Keratinocyte (primary cell): ENCODE measurements at regions not wholly inside any gene's neighbourhood (a gene's known extent, or its start where the extent isn't known, plus 50 kb on each side); places are given as distances from the start of the nearest gene placed in this dataset.

Experiments used
- CTCF ChIP-seq, 3 experiments: IDR thresholded peaks in 1 of 3; conservative IDR thresholded peaks in 1 of 3; optimal IDR thresholded peaks in 1 of 3; 2 replicates in 2 of 3; 3 replicates in 1 of 3; pipeline versions ENCODE3 to v1.5.1; 2011; ENCODE audit warnings: low read length in 3 of 3, mild to moderate bottlenecking in 3 of 3, moderate library complexity in 2 of 3, control low read depth in 1 of 3, inconsistent platforms in 1 of 3; ENCODE audit not compliant: insufficient read depth in 2 of 3; ENCODE audit errors: extremely low read depth in 1 of 3
- EZH2 ChIP-seq: IDR thresholded peaks from one replicate; pipeline ENCODE4 v1.6.1; 2012; ENCODE audit warnings: inconsistent platforms, mild to moderate bottlenecking, low read length, moderate library complexity

DNA sequence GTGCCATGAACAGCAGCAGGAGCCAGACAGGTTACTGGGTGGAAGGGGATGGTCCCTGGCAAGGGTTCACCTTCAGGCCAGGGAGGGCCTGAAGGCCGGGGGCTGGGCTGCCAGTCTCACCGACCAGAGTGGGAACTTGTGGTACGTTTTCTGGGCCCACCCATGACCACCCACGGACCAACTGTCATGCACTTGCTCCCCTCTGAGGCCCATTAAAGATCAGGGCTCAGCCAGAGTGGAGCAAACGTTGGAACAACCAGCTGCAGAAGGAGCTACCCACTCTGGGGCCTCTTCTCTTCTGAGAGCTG is 436.7 kb upstream of the PRMT6 start:
- TF ChIP-seq CTCF (optimal IDR thresholded peaks at IDR 0.05 in 1 of 3, IDR thresholded peaks at IDR 0.05 in 1 of 3, conservative IDR thresholded peaks at IDR 0.05 in 1 of 3; ENCODE audit: extremely low read depth in 1 of 3, insufficient read depth in 2 of 3, low read length in 3 of 3) = no peak
- no peak for TF ChIP-seq EZH2
